HL-60 (cell line): ENCODE measurements at regions not wholly inside any gene's neighbourhood (a gene's known extent, or its start where the extent isn't known, plus 50 kb on each side); places are given as distances from the start of the nearest gene placed in this dataset.

Source experiments
- DNase-seq, 2 experiments: peaks; one replicate each; pipeline ENCODE4 v3.0.0-alpha.2; 2010 to 2020; ENCODE audit warnings: low read depth in 1 of 2, low spot score in 1 of 2
- H3K27ac ChIP-seq: fragments of 250-450 bp; sonication (Bioruptor Pico); replicated peaks from 2 replicates; pipeline ENCODE4 v1.5.1; 2020; ENCODE audit warnings: mild to moderate bottlenecking, moderate library complexity
- H3K27me3 ChIP-seq: fragments of 250-450 bp; sonication (Bioruptor Pico); 2 replicates; pipeline ENCODE4 v1.5.1; 2021; ENCODE audit warnings: mild to moderate bottlenecking, moderate library complexity; ENCODE audit not compliant: insufficient read depth, poor library complexity, severe bottlenecking
- H3K4me3 ChIP-seq: replicated peaks from 2 replicates; pipeline ENCODE4 v1.5.1; 2011; ENCODE audit warnings: mild to moderate bottlenecking, control low read depth, low read length; ENCODE audit not compliant: insufficient read depth
- CTCF ChIP-seq: IDR thresholded peaks from one replicate; pipeline ENCODE4 v1.5.1; 2011; ENCODE audit warnings: low read length, control low read depth, inconsistent platforms; ENCODE audit not compliant: insufficient read depth
- GABPA ChIP-seq: IDR thresholded peaks from 2 replicates; pipeline ENCODE4 v1.6.1; 2012; ENCODE audit warnings: low read depth
- POLR2AphosphoS5 ChIP-seq: IDR thresholded peaks from 2 replicates; pipeline ENCODE4 v1.6.1; 2012; ENCODE audit warnings: low read depth
- REST ChIP-seq: IDR thresholded peaks from 2 replicates; pipeline ENCODE4 v1.6.1; 2012; ENCODE audit warnings: low read depth; ENCODE audit not compliant: insufficient replicate concordance
- SPI1 ChIP-seq: IDR thresholded peaks from 2 replicates; pipeline ENCODE4 v1.6.1; 2012; ENCODE audit warnings: low read depth, mild to moderate bottlenecking, borderline replicate concordance

GRCh38 chr22:27631641-27632040 lies 169.9 kb downstream of the MN1 start:
- Histone ChIP-seq H3K27me3 (no peaks in the 10 kb centered on the region), H3K4me3 (no peak overlapping the region), H3K27ac (no peak overlapping the region)
- no peak for TF ChIP-seq SPI1
- no peak for TF ChIP-seq POLR2AphosphoS5
- no peak for TF ChIP-seq GABPA
- no peak for TF ChIP-seq REST
- TF ChIP-seq CTCF = no peak
- DNase-seq = no peak

DNA sequence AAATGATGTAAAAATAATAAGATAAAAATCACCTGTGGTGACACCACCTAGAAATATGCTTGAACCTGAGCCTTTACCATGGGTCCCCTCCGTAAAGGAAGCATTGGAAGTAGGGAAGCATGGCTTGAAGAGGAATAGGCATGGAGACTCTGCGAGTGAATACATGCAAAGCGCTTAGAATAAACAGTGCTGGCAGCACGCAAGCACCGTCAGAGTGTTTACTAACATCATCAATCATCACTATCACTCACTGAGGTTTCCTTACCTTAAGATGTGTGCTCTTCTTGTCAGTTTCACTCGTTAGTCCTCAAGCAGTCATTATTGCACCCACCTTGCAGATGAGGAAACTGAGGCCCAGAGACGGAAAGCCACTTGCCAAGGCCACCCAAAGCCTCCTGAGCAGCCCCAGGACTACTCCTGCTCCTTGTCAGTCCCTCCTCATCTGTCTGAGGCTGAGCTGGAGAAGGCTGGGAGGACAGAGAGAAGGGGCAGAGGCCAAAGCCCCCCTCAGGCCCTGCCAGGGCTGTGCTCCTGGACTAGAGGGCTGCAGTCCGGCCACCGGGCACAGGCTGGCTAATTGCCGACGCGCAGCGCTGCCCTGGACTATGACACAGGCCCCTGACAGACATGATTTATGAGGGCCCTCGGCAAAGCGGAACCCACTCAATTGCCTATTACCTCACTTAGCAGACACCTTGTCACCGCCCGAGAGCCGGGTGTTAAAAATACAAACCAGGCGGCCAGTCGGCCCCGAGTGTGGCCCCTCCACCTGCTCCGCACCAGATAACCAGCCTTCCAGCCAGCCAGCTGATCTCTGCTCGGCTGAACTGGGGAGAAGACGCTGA lies 168.9 kb downstream of the MN1 start:
- Histone ChIP-seq H3K27ac (no peak overlapping the region), H3K27me3 (no peaks in the 10 kb centered on the region), H3K4me3 (no peak overlapping the region)
- no peak for DNase-seq
- TF ChIP-seq POLR2AphosphoS5 = no peak
- no peak for TF ChIP-seq GABPA
- TF ChIP-seq SPI1 = no peak
- TF ChIP-seq CTCF = no peak
- no peak for TF ChIP-seq REST

DNA sequence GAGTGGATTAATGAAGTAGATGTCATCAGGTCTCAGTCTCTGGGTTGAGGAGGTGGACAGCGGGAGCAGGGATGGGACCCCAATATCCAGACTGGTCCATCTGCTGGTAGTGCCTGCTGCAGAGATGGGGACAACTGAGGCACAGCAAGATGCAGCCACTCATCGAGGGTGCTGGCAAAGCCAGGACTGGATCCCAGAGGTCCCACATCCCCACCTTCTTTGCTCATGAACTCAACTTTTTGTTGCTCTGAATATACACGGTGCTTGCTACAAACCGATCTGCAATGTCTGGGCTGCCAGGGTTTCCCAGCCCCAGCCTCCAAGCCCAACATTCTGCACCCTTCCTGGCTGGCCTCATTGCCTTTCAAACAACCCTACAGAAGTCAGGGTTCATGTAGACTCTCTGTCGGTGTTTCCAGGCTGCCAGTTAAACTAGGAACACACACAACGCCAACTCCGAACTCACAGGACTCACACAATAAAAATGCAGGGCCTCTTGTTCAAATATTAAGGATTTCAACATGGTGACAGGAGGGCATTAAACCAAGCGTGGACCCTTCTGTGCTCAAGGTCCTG lies 168.2 kb downstream of the MN1 start:
- Histone ChIP-seq H3K27ac (no peak overlapping the region), H3K27me3 (no peaks in the 10 kb centered on the region), H3K4me3 (no peak overlapping the region)
- TF ChIP-seq POLR2AphosphoS5 (no peak), CTCF (no peak), GABPA (no peak), REST (no peak), SPI1 (no peak)
- DNase-seq = no peak
